B cell (primary cell): ENCODE measurements at regions not wholly inside any gene's neighbourhood (a gene's known extent, or its start where the extent isn't known, plus 50 kb on each side); places are given as distances from the start of the nearest gene placed in this dataset.

Experiments used
- EZH2 ChIP-seq: IDR thresholded peaks from 2 replicates; pipeline ENCODE4 v1.6.1; 2012; ENCODE audit warnings: borderline replicate concordance, low read depth, mild to moderate bottlenecking, moderate library complexity, low read length; ENCODE audit not compliant: insufficient read depth, poor library complexity, severe bottlenecking
- TF ChIP-seq, protein P1 (sequence below): fragments of 200-600 bp; IDR thresholded peaks from one replicate; pipeline ENCODE4 v1.8.0; 2022; ENCODE audit warnings: antibody characterized with exemption, mild to moderate bottlenecking

GRCh38 chr3:99579246-99579645 is 59.1 kb upstream of the COL8A1 start:
- TF ChIP-seq, protein P1, sequence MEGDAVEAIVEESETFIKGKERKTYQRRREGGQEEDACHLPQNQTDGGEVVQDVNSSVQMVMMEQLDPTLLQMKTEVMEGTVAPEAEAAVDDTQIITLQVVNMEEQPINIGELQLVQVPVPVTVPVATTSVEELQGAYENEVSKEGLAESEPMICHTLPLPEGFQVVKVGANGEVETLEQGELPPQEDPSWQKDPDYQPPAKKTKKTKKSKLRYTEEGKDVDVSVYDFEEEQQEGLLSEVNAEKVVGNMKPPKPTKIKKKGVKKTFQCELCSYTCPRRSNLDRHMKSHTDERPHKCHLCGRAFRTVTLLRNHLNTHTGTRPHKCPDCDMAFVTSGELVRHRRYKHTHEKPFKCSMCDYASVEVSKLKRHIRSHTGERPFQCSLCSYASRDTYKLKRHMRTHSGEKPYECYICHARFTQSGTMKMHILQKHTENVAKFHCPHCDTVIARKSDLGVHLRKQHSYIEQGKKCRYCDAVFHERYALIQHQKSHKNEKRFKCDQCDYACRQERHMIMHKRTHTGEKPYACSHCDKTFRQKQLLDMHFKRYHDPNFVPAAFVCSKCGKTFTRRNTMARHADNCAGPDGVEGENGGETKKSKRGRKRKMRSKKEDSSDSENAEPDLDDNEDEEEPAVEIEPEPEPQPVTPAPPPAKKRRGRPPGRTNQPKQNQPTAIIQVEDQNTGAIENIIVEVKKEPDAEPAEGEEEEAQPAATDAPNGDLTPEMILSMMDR, result no peak
- no peak for TF ChIP-seq EZH2
